ENCODE measurements at regions not wholly inside any gene's neighbourhood (a gene's known extent, or its start where the extent isn't known, plus 50 kb on each side); places are given as distances from the start of the nearest gene placed in this dataset.

GRCh38 chr19:7419153-7419552 is 69.7 kb downstream of the PEX11G start:
- no peak overlapping the region for H4K91ac ChIP-seq (replicated peaks; ENCODE audit: insufficient read length, low read length)
- no peak overlapping the region; a peak in 1 of 7 replicates for H3K9ac ChIP-seq (replicated peaks in 1 of 4; ENCODE audit: extremely low read depth in 1 of 4, low read depth in 3 of 4, low read length in 3 of 4)
- H3K18ac ChIP-seq (ENCODE audit: extremely low read depth, low read length), result no peak overlapping the region
- ChIA-PET POLR2A (ENCODE audit: partially characterized antibody) (no interaction called here), CTCF (ENCODE audit: partially characterized antibody) (no interaction called here)
- no peak overlapping the region for H2BK5ac ChIP-seq (ENCODE audit: low read depth, low read length)
- H3K23ac ChIP-seq (ENCODE audit: insufficient read length), result no peak overlapping the region
- no peak overlapping the region for H2AK5ac ChIP-seq (ENCODE audit: low read depth, low read length)
- peaks cover 0 to 11% of the 10 kb centered on the region in 2 experiments; a peak in 1 of 4 replicates for H3K79me2 ChIP-seq (ENCODE audit: control insufficient read depth in 1 of 2, insufficient read depth in 2 of 2, low read length in 2 of 2)
- DNase-seq (ENCODE audit: low read depth in 1 of 2, low spot score in 2 of 2) (no peak), FAIRE-seq (no peak)
- H3K56ac ChIP-seq (replicated peaks; ENCODE audit: insufficient read length, low read depth, low read length), result no peak overlapping the region
- H3K4me2 ChIP-seq (ENCODE audit: insufficient read depth in 1 of 2, low read depth in 2 of 2, low read length in 2 of 2), result no peak overlapping the region
- H3K4me1 ChIP-seq (replicated peaks in 1 of 4; ENCODE audit: control insufficient read depth in 3 of 4, insufficient read depth in 4 of 4, low read length in 3 of 4), result peaks cover 0 to 2% (median 0%) of the 10 kb centered on the region in 4 experiments; a peak in 2 of 7 replicates
- no peak overlapping the region for H3K27ac ChIP-seq (ENCODE audit: low read depth, low read length)
- peaks cover 0 to 14% of the 10 kb centered on the region in 2 experiments for H4K20me1 ChIP-seq (replicated peaks in 1 of 2; ENCODE audit: control insufficient read depth in 1 of 2, insufficient read depth in 2 of 2, low read length in 2 of 2)
- no peak overlapping the region for H2BK120ac ChIP-seq (replicated peaks; ENCODE audit: low read depth, low read length)
- TF ChIP-seq ZNF274 (IDR thresholded peaks at IDR 0.05; ENCODE audit: borderline replicate concordance, extremely low read depth, low read length), result no peak
- TF ChIP-seq JUND (IDR thresholded peaks at IDR 0.05; ENCODE audit: low read length), result no peak
- no peak for TF ChIP-seq BRCA1 (IDR thresholded peaks at IDR 0.05; ENCODE audit: low read depth, low read length)
- peaks cover 6% of the 10 kb centered on the region for H3K79me1 ChIP-seq (ENCODE audit: low read depth, low read length)
- WGBS, 2 experiments (ENCODE audit: extremely low coverage in 1 of 2, insufficient coverage in 1 of 2, insufficient read length in 1 of 2, insufficient replicate concordance in 2 of 2, low coverage in 1 of 2, low lambda C conversion rate in 2 of 2, missing lambda C conversion rate in 1 of 2), result 97% methylated on average over 9 of the region's 12 CpGs; no CpG with 5 or more reads in 1 of the 2 experiments
- H3K4ac ChIP-seq (replicated peaks; ENCODE audit: insufficient read length, low read depth, low read length), result no peak overlapping the region
- no peaks in the 10 kb centered on the region for H3K36me3 ChIP-seq (ENCODE audit: control insufficient read depth in 2 of 4, insufficient read depth in 4 of 4, low read length in 3 of 4)
- no peaks in the 10 kb centered on the region for H3K9me3 ChIP-seq (ENCODE audit: insufficient read depth in 2 of 2, low read depth in 1 of 2, low read length in 1 of 2)
- H2BK12ac ChIP-seq (ENCODE audit: low read depth, low read length), result no peak overlapping the region
- no peaks in the 10 kb centered on the region for H3K27me3 ChIP-seq (replicated peaks in 1 of 4; ENCODE audit: control insufficient read depth in 3 of 4, extremely low read depth in 1 of 4, insufficient read depth in 3 of 4, low read length in 3 of 4)
- no peak overlapping the region for H3K4me3 ChIP-seq (ENCODE audit: extremely low read depth in 1 of 4, insufficient read depth in 2 of 4, low read depth in 3 of 4, low read length in 4 of 4)
- H3K23me2 ChIP-seq (ENCODE audit: low read depth, low read length), result no peaks in the 10 kb centered on the region
- H4K5ac ChIP-seq (ENCODE audit: insufficient read length, low read depth, low read length), result no peak overlapping the region
- no peak overlapping the region for H2BK15ac ChIP-seq (ENCODE audit: low read length)
- no peak overlapping the region for H3K14ac ChIP-seq (ENCODE audit: insufficient read length)
- no peak overlapping the region for H4K8ac ChIP-seq (ENCODE audit: extremely low read depth, insufficient read depth, low read length)
- no peak overlapping the region for H2AFZ ChIP-seq (ENCODE audit: low read length)
- H2BK20ac ChIP-seq (ENCODE audit: low read length), result no peak overlapping the region
